ENCODE measurements at regions not wholly inside any gene's neighbourhood (a gene's known extent, or its start where the extent isn't known, plus 50 kb on each side); places are given as distances from the start of the nearest gene placed in this dataset.

DNA sequence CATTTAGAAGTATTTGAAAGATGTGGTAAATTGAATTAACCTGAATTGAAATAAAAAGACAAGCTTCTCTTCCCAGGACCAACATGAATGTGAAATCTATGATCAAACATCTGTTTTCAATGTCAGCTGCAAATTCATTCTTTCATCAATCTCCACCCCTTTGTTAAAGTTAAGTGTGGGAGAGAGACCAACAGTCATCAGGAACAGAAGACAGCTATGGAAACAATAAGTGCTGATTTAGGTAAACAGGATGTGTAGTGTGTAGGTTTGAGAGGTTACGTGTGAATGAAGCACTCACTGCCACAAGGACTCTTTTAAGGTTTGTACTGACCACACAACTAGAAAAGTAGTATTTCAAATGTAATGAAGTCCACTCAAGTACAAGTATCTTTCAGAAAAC lies 1659.8 kb upstream of the CELF4 start:
- Histone ChIP-seq H3K27ac (ENCODE audit: low read depth) (no peak overlapping the region), H3K79me2 (replicated peaks; ENCODE audit: insufficient read depth) (no peaks in the 10 kb centered on the region), H3K4me3 (no peak overlapping the region), H3K4me1 (ENCODE audit: insufficient read depth) (peaks cover 5% of the 10 kb centered on the region; the same call in 1 of the 2 replicates), H3K36me3 (ENCODE audit: insufficient read depth) (no peaks in the 10 kb centered on the region), H4K20me1 (replicated peaks; ENCODE audit: insufficient read depth) (no peaks in the 10 kb centered on the region), H2AFZ (no peak overlapping the region), H3F3A (replicated peaks; ENCODE audit: low read depth) (no peaks in the 10 kb centered on the region), H3K27me3 (ENCODE audit: insufficient read depth) (no peaks in the 10 kb centered on the region), H3K4me2 (no peak overlapping the region), H3K9me2 (ENCODE audit: insufficient read depth) (peaks cover 5% of the 10 kb centered on the region; the same call in 1 of the 2 replicates)
- no peak for ATAC-seq
- DNase-seq (ENCODE audit: low spot score): no peak
- TF ChIP-seq EZH2phosphoT487 (IDR thresholded peaks at IDR 0.05; ENCODE audit: unreplicated experiment) (no peak), ZNF331 (CRISPR knock-in tag; IDR thresholded peaks at IDR 0.05; ENCODE audit: low read depth) (no peak), STAT1 (IDR thresholded peaks at IDR 0.05; ENCODE audit: unreplicated experiment) (no peak), CREB1 (CRISPR knock-in tag; IDR thresholded peaks at IDR 0.05; ENCODE audit: low read depth) (no peak), POLR2AphosphoS5 (IDR thresholded peaks at IDR 0.05; ENCODE audit: low read depth) (no peak), EZH2 (IDR thresholded peaks at IDR 0.05; ENCODE audit: low read depth, unreplicated experiment) (no peak), NANOG (IDR thresholded peaks at IDR 0.05; ENCODE audit: borderline replicate concordance) (no peak), JUNB (IDR thresholded peaks at IDR 0.05; ENCODE audit: unreplicated experiment) (no peak), ZNF114 (CRISPR knock-in tag; IDR thresholded peaks at IDR 0.05) (no peak)
- TF ChIP-seq, protein P1, sequence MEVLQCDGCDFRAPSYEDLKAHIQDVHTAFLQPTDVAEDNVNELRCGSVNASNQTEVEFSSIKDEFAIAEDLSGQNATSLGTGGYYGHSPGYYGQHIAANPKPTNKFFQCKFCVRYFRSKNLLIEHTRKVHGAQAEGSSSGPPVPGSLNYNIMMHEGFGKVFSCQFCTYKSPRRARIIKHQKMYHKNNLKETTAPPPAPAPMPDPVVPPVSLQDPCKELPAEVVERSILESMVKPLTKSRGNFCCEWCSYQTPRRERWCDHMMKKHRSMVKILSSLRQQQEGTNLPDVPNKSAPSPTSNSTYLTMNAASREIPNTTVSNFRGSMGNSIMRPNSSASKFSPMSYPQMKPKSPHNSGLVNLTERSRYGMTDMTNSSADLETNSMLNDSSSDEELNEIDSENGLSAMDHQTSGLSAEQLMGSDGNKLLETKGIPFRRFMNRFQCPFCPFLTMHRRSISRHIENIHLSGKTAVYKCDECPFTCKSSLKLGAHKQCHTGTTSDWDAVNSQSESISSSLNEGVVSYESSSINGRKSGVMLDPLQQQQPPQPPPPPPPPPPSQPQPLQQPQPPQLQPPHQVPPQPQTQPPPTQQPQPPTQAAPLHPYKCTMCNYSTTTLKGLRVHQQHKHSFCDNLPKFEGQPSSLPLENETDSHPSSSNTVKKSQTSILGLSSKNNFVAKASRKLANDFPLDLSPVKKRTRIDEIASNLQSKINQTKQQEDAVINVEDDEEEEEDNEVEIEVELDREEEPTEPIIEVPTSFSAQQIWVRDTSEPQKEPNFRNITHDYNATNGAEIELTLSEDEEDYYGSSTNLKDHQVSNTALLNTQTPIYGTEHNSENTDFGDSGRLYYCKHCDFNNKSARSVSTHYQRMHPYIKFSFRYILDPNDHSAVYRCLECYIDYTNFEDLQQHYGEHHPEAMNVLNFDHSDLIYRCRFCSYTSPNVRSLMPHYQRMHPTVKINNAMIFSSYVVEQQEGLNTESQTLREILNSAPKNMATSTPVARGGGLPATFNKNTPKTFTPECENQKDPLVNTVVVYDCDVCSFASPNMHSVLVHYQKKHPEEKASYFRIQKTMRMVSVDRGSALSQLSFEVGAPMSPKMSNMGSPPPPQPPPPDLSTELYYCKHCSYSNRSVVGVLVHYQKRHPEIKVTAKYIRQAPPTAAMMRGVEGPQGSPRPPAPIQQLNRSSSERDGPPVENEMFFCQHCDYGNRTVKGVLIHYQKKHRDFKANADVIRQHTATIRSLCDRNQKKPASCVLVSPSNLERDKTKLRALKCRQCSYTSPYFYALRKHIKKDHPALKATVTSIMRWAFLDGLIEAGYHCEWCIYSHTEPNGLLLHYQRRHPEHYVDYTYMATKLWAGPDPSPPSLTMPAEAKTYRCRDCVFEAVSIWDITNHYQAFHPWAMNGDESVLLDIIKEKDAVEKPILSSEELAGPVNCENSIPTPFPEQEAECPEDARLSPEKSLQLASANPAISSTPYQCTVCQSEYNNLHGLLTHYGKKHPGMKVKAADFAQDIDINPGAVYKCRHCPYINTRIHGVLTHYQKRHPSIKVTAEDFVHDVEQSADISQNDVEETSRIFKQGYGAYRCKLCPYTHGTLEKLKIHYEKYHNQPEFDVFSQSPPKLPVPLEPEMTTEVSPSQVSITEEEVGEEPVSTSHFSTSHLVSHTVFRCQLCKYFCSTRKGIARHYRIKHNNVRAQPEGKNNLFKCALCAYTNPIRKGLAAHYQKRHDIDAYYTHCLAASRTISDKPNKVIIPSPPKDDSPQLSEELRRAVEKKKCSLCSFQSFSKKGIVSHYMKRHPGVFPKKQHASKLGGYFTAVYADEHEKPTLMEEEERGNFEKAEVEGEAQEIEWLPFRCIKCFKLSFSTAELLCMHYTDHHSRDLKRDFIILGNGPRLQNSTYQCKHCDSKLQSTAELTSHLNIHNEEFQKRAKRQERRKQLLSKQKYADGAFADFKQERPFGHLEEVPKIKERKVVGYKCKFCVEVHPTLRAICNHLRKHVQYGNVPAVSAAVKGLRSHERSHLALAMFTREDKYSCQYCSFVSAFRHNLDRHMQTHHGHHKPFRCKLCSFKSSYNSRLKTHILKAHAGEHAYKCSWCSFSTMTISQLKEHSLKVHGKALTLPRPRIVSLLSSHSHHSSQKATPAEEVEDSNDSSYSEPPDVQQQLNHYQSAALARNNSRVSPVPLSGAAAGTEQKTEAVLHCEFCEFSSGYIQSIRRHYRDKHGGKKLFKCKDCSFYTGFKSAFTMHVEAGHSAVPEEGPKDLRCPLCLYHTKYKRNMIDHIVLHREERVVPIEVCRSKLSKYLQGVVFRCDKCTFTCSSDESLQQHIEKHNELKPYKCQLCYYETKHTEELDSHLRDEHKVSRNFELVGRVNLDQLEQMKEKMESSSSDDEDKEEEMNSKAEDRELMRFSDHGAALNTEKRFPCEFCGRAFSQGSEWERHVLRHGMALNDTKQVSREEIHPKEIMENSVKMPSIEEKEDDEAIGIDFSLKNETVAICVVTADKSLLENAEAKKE (CRISPR knock-in tag; IDR thresholded peaks at IDR 0.05): no peak
- TF ChIP-seq, protein P2, sequence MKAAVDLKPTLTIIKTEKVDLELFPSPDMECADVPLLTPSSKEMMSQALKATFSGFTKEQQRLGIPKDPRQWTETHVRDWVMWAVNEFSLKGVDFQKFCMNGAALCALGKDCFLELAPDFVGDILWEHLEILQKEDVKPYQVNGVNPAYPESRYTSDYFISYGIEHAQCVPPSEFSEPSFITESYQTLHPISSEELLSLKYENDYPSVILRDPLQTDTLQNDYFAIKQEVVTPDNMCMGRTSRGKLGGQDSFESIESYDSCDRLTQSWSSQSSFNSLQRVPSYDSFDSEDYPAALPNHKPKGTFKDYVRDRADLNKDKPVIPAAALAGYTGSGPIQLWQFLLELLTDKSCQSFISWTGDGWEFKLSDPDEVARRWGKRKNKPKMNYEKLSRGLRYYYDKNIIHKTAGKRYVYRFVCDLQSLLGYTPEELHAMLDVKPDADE (IDR thresholded peaks at IDR 0.05): no peak
- TF ChIP-seq, protein P3, sequence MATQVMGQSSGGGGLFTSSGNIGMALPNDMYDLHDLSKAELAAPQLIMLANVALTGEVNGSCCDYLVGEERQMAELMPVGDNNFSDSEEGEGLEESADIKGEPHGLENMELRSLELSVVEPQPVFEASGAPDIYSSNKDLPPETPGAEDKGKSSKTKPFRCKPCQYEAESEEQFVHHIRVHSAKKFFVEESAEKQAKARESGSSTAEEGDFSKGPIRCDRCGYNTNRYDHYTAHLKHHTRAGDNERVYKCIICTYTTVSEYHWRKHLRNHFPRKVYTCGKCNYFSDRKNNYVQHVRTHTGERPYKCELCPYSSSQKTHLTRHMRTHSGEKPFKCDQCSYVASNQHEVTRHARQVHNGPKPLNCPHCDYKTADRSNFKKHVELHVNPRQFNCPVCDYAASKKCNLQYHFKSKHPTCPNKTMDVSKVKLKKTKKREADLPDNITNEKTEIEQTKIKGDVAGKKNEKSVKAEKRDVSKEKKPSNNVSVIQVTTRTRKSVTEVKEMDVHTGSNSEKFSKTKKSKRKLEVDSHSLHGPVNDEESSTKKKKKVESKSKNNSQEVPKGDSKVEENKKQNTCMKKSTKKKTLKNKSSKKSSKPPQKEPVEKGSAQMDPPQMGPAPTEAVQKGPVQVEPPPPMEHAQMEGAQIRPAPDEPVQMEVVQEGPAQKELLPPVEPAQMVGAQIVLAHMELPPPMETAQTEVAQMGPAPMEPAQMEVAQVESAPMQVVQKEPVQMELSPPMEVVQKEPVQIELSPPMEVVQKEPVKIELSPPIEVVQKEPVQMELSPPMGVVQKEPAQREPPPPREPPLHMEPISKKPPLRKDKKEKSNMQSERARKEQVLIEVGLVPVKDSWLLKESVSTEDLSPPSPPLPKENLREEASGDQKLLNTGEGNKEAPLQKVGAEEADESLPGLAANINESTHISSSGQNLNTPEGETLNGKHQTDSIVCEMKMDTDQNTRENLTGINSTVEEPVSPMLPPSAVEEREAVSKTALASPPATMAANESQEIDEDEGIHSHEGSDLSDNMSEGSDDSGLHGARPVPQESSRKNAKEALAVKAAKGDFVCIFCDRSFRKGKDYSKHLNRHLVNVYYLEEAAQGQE (IDR thresholded peaks at IDR 0.05; ENCODE audit: unreplicated experiment): no peak
- Mint-ChIP-seq H3K27me3 (ENCODE audit: insufficient read depth, low read depth, poor library complexity) (peaks cover 2% of the 10 kb centered on the region), H3K4me3 (no peak overlapping the region), H3K36me3 (ENCODE audit: low read depth) (peaks cover 3% of the 10 kb centered on the region; the same call in 1 of the 3 replicates), H3K27ac (no peak overlapping the region), H3K4me1 (peaks cover 4% of the 10 kb centered on the region; the same call in 2 of the 3 replicates), H3K9me3 (peaks cover 11% of the 10 kb centered on the region)

Measured in GM23338 (cell line).